ENCODE measurements at regions not wholly inside any gene's neighbourhood (a gene's known extent, or its start where the extent isn't known, plus 50 kb on each side); places are given as distances from the start of the nearest gene placed in this dataset.
"Not testable (repeated sequence)": the region's sequence is repeated elsewhere in the genome, so short reads cannot be mapped to it uniquely, and the experiment has no call there.

DNA sequence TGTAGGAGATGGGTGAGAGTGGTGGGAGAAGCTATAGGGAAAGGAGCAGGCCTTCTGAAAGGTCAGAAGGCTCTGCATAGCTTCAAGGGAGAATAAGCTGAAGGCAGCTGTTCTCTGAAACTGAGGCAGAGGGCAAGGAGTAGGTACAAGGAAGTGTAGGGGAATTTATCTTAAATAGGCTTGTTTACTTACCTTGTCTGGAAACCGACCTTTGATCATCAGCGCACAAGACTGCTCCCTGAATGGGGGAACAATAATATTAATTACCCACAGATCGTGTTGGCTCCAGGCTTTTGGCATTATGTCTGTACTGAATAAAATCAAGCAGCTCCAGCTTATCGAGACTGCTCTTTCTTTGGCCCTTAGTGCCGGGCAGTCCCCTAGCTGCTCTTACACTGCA, 175.5 kb upstream of the MAGEB16 start:
- no peak for DNase-seq

DNA sequence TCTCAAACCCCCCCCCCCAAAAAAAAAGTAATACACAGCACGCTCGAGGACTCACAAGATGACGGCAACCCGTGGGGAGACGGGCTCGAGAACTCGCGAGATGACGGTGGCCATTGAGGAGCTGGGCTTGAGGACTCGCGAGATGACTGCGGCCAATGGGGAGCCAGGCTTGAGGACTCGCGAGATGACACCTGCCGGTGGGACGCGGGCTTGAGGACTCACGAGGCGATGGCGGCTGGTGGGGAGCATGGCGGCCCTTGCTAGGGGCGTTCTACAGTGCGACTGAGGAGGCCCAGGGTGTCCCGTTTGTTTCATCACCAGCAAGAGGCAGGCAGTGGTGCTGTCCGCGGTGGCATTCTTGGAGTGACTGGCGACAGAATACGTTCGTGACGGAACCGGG, 172.4 kb upstream of the MAGEB16 start:
- DNase-seq: no peak

DNA sequence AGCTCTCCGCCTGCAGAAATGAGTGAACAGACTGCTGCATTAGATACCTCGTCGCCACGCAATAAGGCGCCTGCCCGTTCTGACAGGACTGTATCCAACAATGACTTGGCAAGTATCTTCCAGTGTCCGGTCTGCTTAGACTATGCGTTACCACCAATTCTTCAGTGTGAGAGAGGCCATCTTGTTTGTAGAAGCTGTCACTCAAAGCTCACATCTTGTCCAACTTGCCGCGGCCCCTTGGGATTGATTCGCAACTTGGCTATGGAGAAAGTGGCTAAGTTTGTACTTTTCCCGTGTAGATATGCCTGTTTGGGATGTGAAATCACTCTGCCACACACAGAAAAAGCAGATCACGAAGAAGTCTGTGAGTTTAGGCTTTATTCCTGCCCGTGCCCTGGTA, 172.0 kb upstream of the MAGEB16 start:
- DNase-seq: no peak

DNA sequence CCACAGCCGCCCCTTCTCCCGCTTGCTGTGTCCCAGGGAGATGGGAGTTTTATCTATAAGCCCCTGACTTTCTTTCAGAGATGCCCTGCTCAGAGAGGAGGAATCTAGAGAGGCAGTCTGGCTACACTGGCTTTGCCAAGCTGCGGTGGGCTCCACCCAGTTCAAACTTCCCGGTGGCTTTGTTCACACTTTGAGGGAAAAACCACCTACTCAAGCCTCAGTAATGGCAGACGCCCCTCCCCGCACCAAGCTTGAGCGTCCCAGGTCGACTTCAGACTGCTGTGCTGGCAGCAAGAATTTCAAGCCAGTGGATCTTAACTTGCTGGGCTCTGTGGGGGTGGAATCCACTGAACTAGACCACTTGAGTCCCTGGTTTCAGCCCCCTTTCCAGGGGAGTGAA, 162.2 kb upstream of the MAGEB16 start:
- not testable (repeated sequence) for DNase-seq

- DNase-seq: no peak
Measured at GRCh38 chrX:35664833-35665232, 133.3 kb upstream of the MAGEB16 start.

- no peak for DNase-seq
Measured at GRCh38 chrX:35665311-35665710, 132.8 kb upstream of the MAGEB16 start.

GRCh38 chrX:35670889-35671288, 127.3 kb upstream of the MAGEB16 start:
- DNase-seq: no peak

DNA sequence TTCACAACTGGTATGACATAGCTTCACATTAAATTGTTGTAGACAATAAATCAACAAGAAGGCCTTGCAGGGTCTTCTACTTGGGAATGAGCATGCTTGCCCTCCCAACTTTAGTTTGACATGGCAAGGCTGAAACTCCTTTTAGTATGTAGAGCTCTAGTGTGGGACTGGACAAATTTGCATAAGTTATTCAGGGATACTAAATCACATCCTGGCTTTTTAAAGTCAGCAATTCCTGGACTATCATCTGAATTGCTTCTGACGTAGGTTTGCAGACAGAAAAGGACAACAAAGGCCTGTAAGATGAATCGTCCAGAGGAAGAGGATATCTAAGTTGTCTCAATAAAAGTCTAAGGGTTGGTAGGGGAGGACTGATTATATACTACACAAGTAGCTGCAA, 123.0 kb upstream of the MAGEB16 start:
- DNase-seq: no peak

DNA sequence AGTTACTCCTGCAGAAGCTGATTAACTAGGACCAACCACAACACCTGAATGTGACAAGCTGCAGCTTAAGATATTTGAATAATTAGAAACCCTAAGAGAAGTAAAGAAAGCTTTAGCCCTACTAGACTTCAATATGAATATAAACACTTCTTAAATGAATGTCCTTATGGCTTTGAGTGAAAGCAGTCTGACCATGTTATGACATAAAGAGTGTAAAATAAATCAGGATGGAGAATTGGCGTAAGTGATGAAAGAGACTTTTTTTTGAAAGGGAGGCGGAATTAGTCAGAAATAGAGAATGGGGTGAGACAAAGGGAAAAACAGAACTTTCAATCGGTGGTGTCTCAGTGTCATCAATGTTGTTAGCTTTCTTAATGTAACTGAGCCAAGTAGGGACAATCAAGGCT, 117.2 kb upstream of the MAGEB16 start:
- no peak for DNase-seq

DNA sequence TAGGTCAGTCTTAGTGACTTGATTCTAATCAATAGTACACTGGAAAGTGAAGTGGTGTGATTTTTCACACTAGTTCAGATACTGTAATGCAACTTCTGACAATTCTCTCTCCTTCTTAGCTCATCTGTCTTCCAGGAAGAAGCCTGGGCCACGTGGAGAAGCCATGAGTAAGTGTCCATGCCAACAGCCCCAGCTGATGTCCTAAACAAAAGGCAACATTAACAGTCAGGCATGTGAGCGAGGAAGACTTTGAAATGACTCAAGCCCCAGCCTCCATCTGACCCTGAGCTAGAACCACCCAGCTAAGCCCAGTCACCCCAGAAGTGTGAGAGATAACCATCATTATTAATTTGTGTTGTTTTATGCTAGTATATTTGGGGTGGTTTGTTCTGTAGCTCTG, 115.7 kb upstream of the MAGEB16 start:
- no peak for DNase-seq

DNA sequence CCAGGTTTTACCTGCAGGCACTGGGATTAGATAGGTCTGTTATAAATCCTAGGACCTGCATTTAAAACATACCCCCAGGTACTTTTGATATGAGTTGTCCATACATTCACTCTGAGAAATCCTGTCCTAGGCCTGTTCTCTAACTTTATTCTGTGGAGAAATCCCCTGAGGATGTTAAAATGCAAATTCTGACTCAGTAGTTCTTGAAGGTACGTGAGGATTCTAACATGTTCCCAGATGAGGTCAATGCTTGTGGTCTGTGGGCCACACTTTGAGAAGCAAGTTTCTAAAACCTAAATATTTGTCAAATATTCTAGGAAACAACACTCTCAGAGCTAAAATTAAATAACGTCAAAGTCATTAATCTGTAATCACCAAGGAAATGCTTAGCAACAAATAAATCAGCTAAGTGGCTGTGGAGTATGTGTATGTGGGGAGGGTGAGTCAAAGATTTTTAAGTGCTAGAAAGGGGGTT, 101.3 kb upstream of the MAGEB16 start:
- no peak for DNase-seq

DNA sequence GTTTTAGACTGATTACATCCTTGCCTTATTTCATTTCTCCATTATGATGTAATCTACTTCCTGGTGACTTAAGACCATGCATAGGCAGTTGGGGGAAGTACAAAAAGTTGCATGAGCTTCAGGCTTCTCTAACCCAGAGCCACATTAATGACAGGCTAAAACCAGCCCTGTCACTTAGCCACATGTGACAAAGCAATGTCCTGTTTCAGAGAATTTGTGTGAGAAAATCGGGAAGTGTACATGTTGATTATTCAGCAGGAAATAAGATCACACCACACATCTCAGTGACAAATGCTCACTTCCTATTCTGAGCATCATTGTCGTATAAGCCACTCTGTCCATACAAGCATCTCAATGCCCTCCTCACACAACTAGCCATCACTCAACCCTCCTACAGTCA, 98.5 kb upstream of the MAGEB16 start:
- no peak for DNase-seq

DNA sequence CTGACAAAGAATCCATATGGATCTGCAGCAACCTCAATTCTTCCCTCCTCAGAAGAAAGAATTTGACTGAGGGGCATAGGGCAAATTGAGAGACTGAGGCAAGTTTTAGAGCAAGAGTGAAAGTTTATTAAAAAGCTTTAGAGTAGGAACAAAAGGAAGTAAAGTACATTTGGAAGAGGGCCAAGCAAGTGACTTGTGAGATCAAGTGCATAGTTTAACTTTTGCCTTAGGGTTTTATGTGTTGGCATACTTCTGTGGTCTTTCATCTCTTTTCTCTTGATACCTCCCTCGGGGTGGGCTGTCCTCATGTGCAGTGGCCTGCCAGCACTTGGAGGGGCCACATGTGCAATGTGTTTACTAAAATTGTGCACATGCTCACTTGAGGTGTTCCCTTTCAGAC, 98.0 kb upstream of the MAGEB16 start:
- DNase-seq: no peak

DNA sequence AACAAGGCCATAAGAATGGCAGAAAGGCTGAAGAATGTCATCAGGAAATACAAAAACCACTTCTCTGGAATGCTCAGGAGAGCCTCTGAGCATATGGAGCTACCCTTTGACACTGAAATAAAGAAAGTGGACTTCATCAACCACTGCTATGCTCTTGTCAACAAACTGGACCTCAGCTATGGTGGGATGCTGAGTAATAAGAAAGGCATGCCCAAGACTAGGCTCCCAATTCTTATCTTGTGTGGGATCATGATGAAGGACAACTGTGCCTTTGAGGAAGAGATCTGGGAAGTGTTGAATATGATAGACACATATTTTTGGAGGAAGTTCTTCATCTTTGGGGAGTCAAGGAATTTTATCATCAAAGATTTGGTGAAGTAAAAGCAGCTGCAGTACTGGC, 86.9 kb upstream of the MAGEB16 start:
- no peak for DNase-seq

DNA sequence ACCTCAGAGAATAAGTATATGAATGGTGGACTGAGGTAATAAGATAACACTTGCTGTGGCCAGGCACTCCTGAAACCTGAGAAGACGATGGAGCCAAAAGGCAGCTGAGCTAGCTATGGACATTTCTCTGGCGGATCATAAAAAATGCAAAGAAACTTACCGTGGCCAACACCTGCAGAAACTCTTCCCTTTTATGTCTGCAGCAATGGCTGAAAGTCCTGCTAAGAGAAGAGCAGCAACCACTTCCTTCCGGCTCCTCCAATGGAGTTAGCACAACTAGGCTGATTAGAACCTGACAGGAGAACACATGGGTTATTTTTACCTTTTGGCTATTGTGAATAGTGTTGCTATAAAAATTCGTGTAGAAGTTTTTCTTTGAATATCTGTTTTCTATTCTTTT, 76.0 kb upstream of the MAGEB16 start:
- DNase-seq: no peak

DNA sequence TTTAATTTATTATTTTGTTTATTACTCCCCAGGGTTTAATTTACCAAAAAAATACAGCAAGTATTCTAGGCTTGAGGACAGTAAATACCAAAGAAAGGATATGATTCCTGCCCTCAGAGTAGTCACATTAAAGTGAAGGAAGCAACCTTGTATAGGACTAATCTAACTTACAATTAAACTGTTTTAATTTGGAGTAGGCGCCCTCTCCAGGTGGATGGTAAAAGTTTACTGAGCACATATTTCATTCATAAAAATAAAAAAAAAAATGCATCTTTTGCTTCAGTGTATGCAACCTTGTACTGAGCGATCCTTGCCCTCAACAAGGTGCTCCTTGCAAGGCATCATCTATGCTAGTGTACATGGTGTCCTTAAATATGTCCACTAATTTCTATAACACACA, 72.0 kb upstream of the MAGEB16 start:
- DNase-seq: no peak

GRCh38 chrX:35728481-35728880, 69.7 kb upstream of the MAGEB16 start:
- no peak for DNase-seq

DNA sequence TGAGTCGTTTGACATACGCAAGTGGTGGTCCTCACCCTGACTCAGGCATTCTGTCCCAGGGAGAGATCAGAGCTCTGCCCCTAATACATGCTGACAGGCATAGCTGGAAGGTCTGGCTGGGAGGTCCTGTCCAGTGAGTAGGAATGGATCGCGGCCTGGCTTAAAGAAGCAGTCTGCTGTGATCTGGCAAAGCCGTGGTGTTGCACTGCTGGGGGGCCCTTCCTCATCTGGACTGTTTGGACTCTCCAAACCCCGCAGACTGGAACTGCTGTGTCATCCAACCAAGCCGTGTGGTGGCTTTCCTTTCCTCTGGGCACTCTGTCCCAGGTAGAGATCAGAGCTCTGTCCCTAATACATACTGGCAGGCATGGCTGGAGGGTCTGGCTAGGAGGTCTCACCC, 64.3 kb upstream of the MAGEB16 start:
- no peak for DNase-seq

- DNase-seq: no peak
Measured at GRCh38 chrX:35741142-35741541, 57.0 kb upstream of the MAGEB16 start.

GRCh38 chrX:35743331-35743730, 54.8 kb upstream of the MAGEB16 start:
- DNase-seq: no peak
